ENCODE measurements at regions not wholly inside any gene's neighbourhood (a gene's known extent, or its start where the extent isn't known, plus 50 kb on each side); places are given as distances from the start of the nearest gene placed in this dataset.

DNA sequence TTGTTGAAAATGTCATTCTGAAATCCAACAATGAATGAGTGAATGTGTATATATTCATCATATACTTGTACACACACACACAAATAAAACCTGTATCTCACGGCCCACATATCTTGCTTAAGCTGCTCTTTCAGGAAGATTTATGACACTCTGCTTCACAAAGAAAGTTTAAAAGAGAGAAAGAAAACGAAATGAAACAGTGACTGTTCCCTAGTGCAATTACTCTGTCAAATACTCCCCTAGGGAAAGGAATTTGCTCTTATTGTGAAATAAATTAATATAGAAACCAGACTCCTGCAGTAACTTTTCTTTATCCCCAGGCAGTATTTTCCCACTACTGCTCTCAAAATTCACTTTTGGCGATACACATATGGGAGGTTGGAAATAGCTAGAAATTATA is 329.1 kb downstream of the VPS13C start:
- H3K4me1 Mint-ChIP-seq, result no peaks in the 10 kb centered on the region
- H3K23me2 ChIP-seq (ENCODE audit: insufficient read length, low read depth, low read length, poor library complexity, severe bottlenecking), result no peaks in the 10 kb centered on the region
- H3K27me3 Mint-ChIP-seq (ENCODE audit: low read depth), result peaks cover 2% of the 10 kb centered on the region
- no peak overlapping the region for H2AK5ac ChIP-seq (ENCODE audit: insufficient read length, low read length)
- H3T11ph ChIP-seq (ENCODE audit: low read length), result no peak overlapping the region
- no peak overlapping the region for H4K8ac ChIP-seq (replicated peaks; ENCODE audit: insufficient read length, low read depth, low read length)
- no peak overlapping the region for H2BK120ac ChIP-seq (ENCODE audit: low read depth, low read length, poor library complexity, severe bottlenecking)
- no peak overlapping the region for H3K4ac ChIP-seq (ENCODE audit: low read depth, low read length)
- no peaks in the 10 kb centered on the region for H3K9me3 Mint-ChIP-seq
- H3K14ac ChIP-seq (ENCODE audit: insufficient read depth, low read length), result no peak overlapping the region
- no peaks in the 10 kb centered on the region for H3K79me2 ChIP-seq (ENCODE audit: insufficient read depth, low read length)
- no peak overlapping the region for H3K56ac ChIP-seq (ENCODE audit: insufficient read length, low read depth, low read length)
- no peaks in the 10 kb centered on the region for H3K36me3 Mint-ChIP-seq (ENCODE audit: insufficient read depth in 1 of 3, low read depth in 3 of 3)
- H3K9me3 ChIP-seq (ENCODE audit: control insufficient read depth, low read depth, low read length), result no peaks in the 10 kb centered on the region
- H3K4me1 ChIP-seq (ENCODE audit: insufficient read depth, low read length), result no peaks in the 10 kb centered on the region
- no peak overlapping the region for H4K5ac ChIP-seq (ENCODE audit: insufficient read length, low read depth, low read length)
- H3K79me1 ChIP-seq (ENCODE audit: insufficient read depth, low read depth, low read length, poor library complexity, severe bottlenecking), result no peaks in the 10 kb centered on the region
- no peak overlapping the region for H2BK12ac ChIP-seq (ENCODE audit: insufficient read length, low read depth, low read length)
- no peak overlapping the region for H2BK5ac ChIP-seq (ENCODE audit: insufficient read length, low read length)
- no peak overlapping the region for H2BK20ac ChIP-seq (ENCODE audit: low read depth, low read length, poor library complexity, severe bottlenecking)
- no CpG with 5 or more reads among the region's 3 CpGs for WGBS (ENCODE audit: extremely low coverage, insufficient read length, low lambda C conversion rate)
- no peak overlapping the region for H3K18ac ChIP-seq (ENCODE audit: insufficient read length, low read depth, low read length)
- no peaks in the 10 kb centered on the region for H3K27me3 ChIP-seq (ENCODE audit: insufficient read depth, low read length)
- DNase-seq, result no peak
- no peak overlapping the region for H3K27ac ChIP-seq (ENCODE audit: insufficient read length, low read depth, low read length)
- no peaks in the 10 kb centered on the region for H4K20me1 ChIP-seq (ENCODE audit: control insufficient read depth, insufficient read depth, insufficient read length)
- no peak overlapping the region for H4K91ac ChIP-seq (ENCODE audit: insufficient read length, low read depth, low read length)
- no peak overlapping the region for H3K23ac ChIP-seq (ENCODE audit: insufficient read length, low read depth, low read length)
- H3K27ac Mint-ChIP-seq, result no peak overlapping the region
- no peak overlapping the region for H3K4me3 Mint-ChIP-seq
- no peak overlapping the region for H2BK15ac ChIP-seq (ENCODE audit: low read depth, low read length)
- no peak overlapping the region for H2AFZ ChIP-seq (ENCODE audit: low read length)
- TF ChIP-seq, protein P1, sequence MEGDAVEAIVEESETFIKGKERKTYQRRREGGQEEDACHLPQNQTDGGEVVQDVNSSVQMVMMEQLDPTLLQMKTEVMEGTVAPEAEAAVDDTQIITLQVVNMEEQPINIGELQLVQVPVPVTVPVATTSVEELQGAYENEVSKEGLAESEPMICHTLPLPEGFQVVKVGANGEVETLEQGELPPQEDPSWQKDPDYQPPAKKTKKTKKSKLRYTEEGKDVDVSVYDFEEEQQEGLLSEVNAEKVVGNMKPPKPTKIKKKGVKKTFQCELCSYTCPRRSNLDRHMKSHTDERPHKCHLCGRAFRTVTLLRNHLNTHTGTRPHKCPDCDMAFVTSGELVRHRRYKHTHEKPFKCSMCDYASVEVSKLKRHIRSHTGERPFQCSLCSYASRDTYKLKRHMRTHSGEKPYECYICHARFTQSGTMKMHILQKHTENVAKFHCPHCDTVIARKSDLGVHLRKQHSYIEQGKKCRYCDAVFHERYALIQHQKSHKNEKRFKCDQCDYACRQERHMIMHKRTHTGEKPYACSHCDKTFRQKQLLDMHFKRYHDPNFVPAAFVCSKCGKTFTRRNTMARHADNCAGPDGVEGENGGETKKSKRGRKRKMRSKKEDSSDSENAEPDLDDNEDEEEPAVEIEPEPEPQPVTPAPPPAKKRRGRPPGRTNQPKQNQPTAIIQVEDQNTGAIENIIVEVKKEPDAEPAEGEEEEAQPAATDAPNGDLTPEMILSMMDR (conservative IDR thresholded peaks at IDR 0.05), result no peak
- H3K9ac ChIP-seq (ENCODE audit: extremely low read depth, insufficient read length, low read length), result no peak overlapping the region
- H3K4me2 ChIP-seq (ENCODE audit: insufficient read depth, insufficient read length, low read length), result no peak overlapping the region
